Progenitor cell of endocrine pancreas (in vitro differentiated cells): ENCODE measurements at regions not wholly inside any gene's neighbourhood (a gene's known extent, or its start where the extent isn't known, plus 50 kb on each side); places are given as distances from the start of the nearest gene placed in this dataset.

Experiments used
- DNase-seq: peaks from one replicate; pipeline ENCODE4 v3.0.0; 2021; ENCODE audit warnings: low spot score; ENCODE audit not compliant: unreplicated experiment
- H3K27ac Mint-ChIP-seq: 2 replicates; pipeline ENCODE4 v1.8.0; 2021; ENCODE audit warnings: mild to moderate bottlenecking, moderate library complexity, mixed read lengths
- H3K27me3 Mint-ChIP-seq: 2 replicates; pipeline ENCODE4 v1.8.0; 2021; ENCODE audit warnings: mixed read lengths
- H3K36me3 Mint-ChIP-seq: 2 replicates; pipeline ENCODE4 v1.8.0; 2022; ENCODE audit warnings: mixed read lengths; ENCODE audit not compliant: insufficient read depth
- H3K4me1 Mint-ChIP-seq: 2 replicates; pipeline ENCODE4 v1.8.0; 2021; ENCODE audit warnings: low read depth, mixed read lengths
- H3K4me3 Mint-ChIP-seq: 2 replicates; pipeline ENCODE4 v1.8.0; 2021; ENCODE audit warnings: low read depth, mild to moderate bottlenecking, moderate library complexity, mixed read lengths
- H3K9me3 Mint-ChIP-seq: 2 replicates; pipeline ENCODE4 v1.8.0; 2021; ENCODE audit warnings: low read depth, mixed read lengths
- CTCF ChIP-seq: fragments of 200-600 bp; sonication (generic); IDR thresholded peaks from one replicate; pipeline ENCODE4 v1.5.0; 2021; ENCODE audit warnings: antibody characterized with exemption, mild to moderate bottlenecking; ENCODE audit not compliant: unreplicated experiment

- Mint-ChIP-seq H3K27ac (no peak overlapping the region), H3K4me3 (no peak overlapping the region), H3K4me1 (no peaks in the 10 kb centered on the region), H3K9me3 (peaks cover 5% of the 10 kb centered on the region), H3K27me3 (peaks cover 32% of the 10 kb centered on the region), H3K36me3 (no peaks in the 10 kb centered on the region)
- DNase-seq = no peak
- peak; percentile 10 for TF ChIP-seq CTCF
Observed at GRCh38 chr15:94040541-94041248, 190.7 kb upstream of the MCTP2 start.

GRCh38 chr15:94036156-94036555, 195.2 kb upstream of the MCTP2 start:
- peaks cover 5% of the 10 kb centered on the region for H3K9me3 Mint-ChIP-seq
- H3K4me3 Mint-ChIP-seq = no peak overlapping the region
- H3K4me1 Mint-ChIP-seq = no peaks in the 10 kb centered on the region
- no peak for TF ChIP-seq CTCF
- no peak for DNase-seq
- H3K36me3 Mint-ChIP-seq = no peaks in the 10 kb centered on the region
- peaks cover 38% of the 10 kb centered on the region for H3K27me3 Mint-ChIP-seq
- H3K27ac Mint-ChIP-seq = no peak overlapping the region

GRCh38 chr15:94033683-94034020, 197.7 kb upstream of the MCTP2 start:
- no peak for TF ChIP-seq CTCF
- no peak for DNase-seq
- H3K27me3 Mint-ChIP-seq = peaks cover 50% of the 10 kb centered on the region
- no peaks in the 10 kb centered on the region for H3K36me3 Mint-ChIP-seq
- peaks cover 5% of the 10 kb centered on the region for H3K9me3 Mint-ChIP-seq
- no peaks in the 10 kb centered on the region for H3K4me1 Mint-ChIP-seq
- no peak overlapping the region for H3K4me3 Mint-ChIP-seq
- no peak overlapping the region for H3K27ac Mint-ChIP-seq

GRCh38 chr15:94033014-94033682, 198.2 kb upstream of the MCTP2 start:
- TF ChIP-seq CTCF = no peak
- H3K27me3 Mint-ChIP-seq = peaks cover 50% of the 10 kb centered on the region
- no peaks in the 10 kb centered on the region for H3K4me1 Mint-ChIP-seq
- no peak overlapping the region for H3K4me3 Mint-ChIP-seq
- no peak overlapping the region for H3K27ac Mint-ChIP-seq
- peaks cover 2% of the 10 kb centered on the region for H3K9me3 Mint-ChIP-seq
- no peak for DNase-seq
- H3K36me3 Mint-ChIP-seq = no peaks in the 10 kb centered on the region

- Mint-ChIP-seq H3K9me3 (no peaks in the 10 kb centered on the region), H3K27me3 (peaks cover 54% of the 10 kb centered on the region), H3K27ac (no peak overlapping the region), H3K4me3 (no peak overlapping the region), H3K36me3 (no peaks in the 10 kb centered on the region), H3K4me1 (no peaks in the 10 kb centered on the region)
- no peak for DNase-seq
- TF ChIP-seq CTCF = no peak
Observed at GRCh38 chr15:94032571-94032970, 198.8 kb upstream of the MCTP2 start.
